ENCODE measurements at regions not wholly inside any gene's neighbourhood (a gene's known extent, or its start where the extent isn't known, plus 50 kb on each side); places are given as distances from the start of the nearest gene placed in this dataset.

DNA sequence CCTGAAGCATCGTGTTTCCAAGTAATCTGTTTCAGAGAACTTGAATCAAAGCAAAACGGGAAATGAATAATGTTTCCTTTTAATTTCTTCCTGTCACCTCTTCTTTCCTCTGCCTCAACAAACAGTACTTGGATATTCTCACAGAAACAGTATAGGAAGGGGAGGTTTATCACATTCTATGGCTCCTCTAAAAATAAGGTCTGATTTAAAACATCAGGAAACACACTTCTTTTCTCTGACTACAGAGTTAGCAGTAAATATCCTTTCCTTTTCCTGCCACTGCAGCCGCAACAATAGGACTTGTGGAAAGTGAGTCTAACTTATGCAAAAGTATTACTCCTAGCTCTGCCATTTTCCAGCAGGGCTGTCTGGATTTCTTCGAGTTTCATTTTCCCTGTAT lies 62.3 kb downstream of the CH25H start:
- TF ChIP-seq, protein P1, sequence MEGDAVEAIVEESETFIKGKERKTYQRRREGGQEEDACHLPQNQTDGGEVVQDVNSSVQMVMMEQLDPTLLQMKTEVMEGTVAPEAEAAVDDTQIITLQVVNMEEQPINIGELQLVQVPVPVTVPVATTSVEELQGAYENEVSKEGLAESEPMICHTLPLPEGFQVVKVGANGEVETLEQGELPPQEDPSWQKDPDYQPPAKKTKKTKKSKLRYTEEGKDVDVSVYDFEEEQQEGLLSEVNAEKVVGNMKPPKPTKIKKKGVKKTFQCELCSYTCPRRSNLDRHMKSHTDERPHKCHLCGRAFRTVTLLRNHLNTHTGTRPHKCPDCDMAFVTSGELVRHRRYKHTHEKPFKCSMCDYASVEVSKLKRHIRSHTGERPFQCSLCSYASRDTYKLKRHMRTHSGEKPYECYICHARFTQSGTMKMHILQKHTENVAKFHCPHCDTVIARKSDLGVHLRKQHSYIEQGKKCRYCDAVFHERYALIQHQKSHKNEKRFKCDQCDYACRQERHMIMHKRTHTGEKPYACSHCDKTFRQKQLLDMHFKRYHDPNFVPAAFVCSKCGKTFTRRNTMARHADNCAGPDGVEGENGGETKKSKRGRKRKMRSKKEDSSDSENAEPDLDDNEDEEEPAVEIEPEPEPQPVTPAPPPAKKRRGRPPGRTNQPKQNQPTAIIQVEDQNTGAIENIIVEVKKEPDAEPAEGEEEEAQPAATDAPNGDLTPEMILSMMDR (IDR thresholded peaks at IDR 0.05; ENCODE audit: borderline replicate concordance, extremely low read depth, low read length, poor library complexity, severe bottlenecking) = no peak
- no peak for TF ChIP-seq EZH2 (IDR thresholded peaks at IDR 0.05; ENCODE audit: borderline replicate concordance, low read depth, low read length, severe bottlenecking)

Measured in DND-41 (cell line).